Psoas muscle (tissue), 7 donors: ENCODE measurements at regions not wholly inside any gene's neighbourhood (a gene's known extent, or its start where the extent isn't known, plus 50 kb on each side); places are given as distances from the start of the nearest gene placed in this dataset.

ENCODE experiments used
- ATAC-seq, 4 donors: fragments of 200-7000 bp; cut with Tn5 transposase; one replicate each; pipeline ENCODE4 v1.9.1; 2020; ENCODE audit warnings: moderate library complexity in 3 of 4, mild to moderate bottlenecking in 2 of 4
- DNase-seq, 2 donors: peaks; one replicate each; pipeline ENCODE4 v3.0.0-alpha.2; 2020
- H3K27ac ChIP-seq: fragments of 200-600 bp; one replicate; pipeline ENCODE4 v1.8.0; 2022
- H3K27me3 ChIP-seq, 3 donors: fragments of 200-600 bp in 1 of 3; one replicate each; pipeline versions ENCODE4 v1.6.1 to v1.8.0; 2013 to 2022; ENCODE audit warnings: low read length in 2 of 3, mild to moderate bottlenecking in 2 of 3, moderate library complexity in 1 of 3; ENCODE audit not compliant: insufficient read depth in 3 of 3
- H3K36me3 ChIP-seq, 2 donors: fragments of 200-600 bp in 1 of 2; one replicate each; pipeline versions ENCODE4 v1.6.1 to v1.8.0; 2013 to 2022; ENCODE audit warnings: low read depth in 1 of 2, mild to moderate bottlenecking in 1 of 2, moderate library complexity in 1 of 2; ENCODE audit not compliant: insufficient read depth in 1 of 2
- H3K4me1 ChIP-seq: fragments of 200-600 bp; one replicate; pipeline ENCODE4 v1.8.0; 2022
- H3K4me3 ChIP-seq: fragments of 200-600 bp; one replicate; pipeline ENCODE4 v1.8.0; 2022; ENCODE audit warnings: mild to moderate bottlenecking
- H3K9me3 ChIP-seq: fragments of 200-600 bp; one replicate; pipeline ENCODE4 v1.8.0; 2022
- CTCF ChIP-seq: fragments of 200-600 bp; IDR thresholded peaks from one replicate; pipeline ENCODE4 v1.8.0; 2022; ENCODE audit warnings: antibody characterized with exemption
- WGBS, 3 donors: extraction: QIAGEN DNeasy Blood & Tissue Kit; methylation state at CpG; one replicate each; pipeline versions ENCODE4 v1.1.6 to v1.1.7; 2013; 5-methylcytosine and 5-hydroxymethylcytosine counted together
- intact Hi-C, 2 donors: fragments of 100-400 bp; cut with DNase I; formaldehyde crosslinking; loops; one replicate each; pipeline versions ENCODE4 v1.11.0 to v1.14.2; 2022
- donor health status: healthy with polysubstance abuse.
- donor health status: DM: no; HTN: no; CAD: no; lungs with moderate emphysema.
- donor health status: Bipolar disorder and iron deficiency.
- donor health status: healthy.
- donor health status: DM: yes; HTN: yes; CAD: no.
- donor health status: DM: no; HTN: no; CAD: no.
- donor health status: DM: yes; HTN: yes; CAD: no.

- intact Hi-C loops, result no loop called here
- ATAC-seq, result peak; percentile 94 to 98 (median 94)
Measured at GRCh38 chr14:76947078-76947837, 81.2 kb downstream of the IRF2BPL start.

DNA sequence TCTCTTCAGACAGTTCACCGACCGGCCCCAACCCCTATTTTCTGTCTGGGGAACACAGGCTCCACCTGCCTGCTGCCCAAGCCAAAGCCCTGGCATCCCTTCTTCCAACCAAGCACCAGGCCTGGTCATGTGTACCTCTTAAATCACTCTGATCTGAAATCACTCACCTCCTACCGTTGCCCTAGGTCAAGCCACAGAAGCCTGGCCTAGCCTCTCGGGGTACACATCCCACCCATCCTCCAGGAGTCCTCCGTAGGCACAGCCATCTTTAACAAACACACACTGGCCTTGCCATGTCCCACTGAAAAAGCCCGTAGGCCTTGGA is 81.8 kb downstream of the IRF2BPL start:
- Histone ChIP-seq H3K9me3 (no peaks in the 10 kb centered on the region), H3K36me3 (no peaks in the 10 kb centered on the region), H3K27me3 (no peaks in the 10 kb centered on the region), H3K4me3 (peak overlapping the region; percentile 35), H3K4me1 (peaks cover 36% of the 10 kb centered on the region), H3K27ac (peak overlapping the region; percentile 84)
- 53 to 67% (median 54%) methylated on average over 6 of the region's 6 CpGs for WGBS, 3 donors
- ATAC-seq (peak in 3 of 4 donors; percentile 20 to 22 (median 21)), DNase-seq (no peak)
- intact Hi-C loops, result no loop called here
- TF ChIP-seq CTCF, result no peak

More at GRCh38 chr14:76947078-76947837, 81.2 kb downstream of the IRF2BPL start:
- Histone ChIP-seq H3K9me3 (no peaks in the 10 kb centered on the region), H3K4me3 (peak overlapping the region; percentile 35), H3K27me3 (no peaks in the 10 kb centered on the region), H3K36me3 (no peaks in the 10 kb centered on the region), H3K4me1 (peaks cover 36% of the 10 kb centered on the region), H3K27ac (peak overlapping the region; percentile 84)
- TF ChIP-seq CTCF, result peak; percentile 63
- 2 to 3% (median 2%) methylated on average over 23 to 27 of the region's 28 CpGs for WGBS, 3 donors
- peak; percentile 88 to 92 for DNase-seq

- H3K27ac ChIP-seq, result no peak overlapping the region
- WGBS, 3 donors, result 84 to 91% (median 89%) methylated on average over 4 of the region's 4 CpGs
- TF ChIP-seq CTCF, result no peak
Measured at GRCh38 chr14:76943072-76943471, 85.4 kb downstream of the IRF2BPL start.

DNA sequence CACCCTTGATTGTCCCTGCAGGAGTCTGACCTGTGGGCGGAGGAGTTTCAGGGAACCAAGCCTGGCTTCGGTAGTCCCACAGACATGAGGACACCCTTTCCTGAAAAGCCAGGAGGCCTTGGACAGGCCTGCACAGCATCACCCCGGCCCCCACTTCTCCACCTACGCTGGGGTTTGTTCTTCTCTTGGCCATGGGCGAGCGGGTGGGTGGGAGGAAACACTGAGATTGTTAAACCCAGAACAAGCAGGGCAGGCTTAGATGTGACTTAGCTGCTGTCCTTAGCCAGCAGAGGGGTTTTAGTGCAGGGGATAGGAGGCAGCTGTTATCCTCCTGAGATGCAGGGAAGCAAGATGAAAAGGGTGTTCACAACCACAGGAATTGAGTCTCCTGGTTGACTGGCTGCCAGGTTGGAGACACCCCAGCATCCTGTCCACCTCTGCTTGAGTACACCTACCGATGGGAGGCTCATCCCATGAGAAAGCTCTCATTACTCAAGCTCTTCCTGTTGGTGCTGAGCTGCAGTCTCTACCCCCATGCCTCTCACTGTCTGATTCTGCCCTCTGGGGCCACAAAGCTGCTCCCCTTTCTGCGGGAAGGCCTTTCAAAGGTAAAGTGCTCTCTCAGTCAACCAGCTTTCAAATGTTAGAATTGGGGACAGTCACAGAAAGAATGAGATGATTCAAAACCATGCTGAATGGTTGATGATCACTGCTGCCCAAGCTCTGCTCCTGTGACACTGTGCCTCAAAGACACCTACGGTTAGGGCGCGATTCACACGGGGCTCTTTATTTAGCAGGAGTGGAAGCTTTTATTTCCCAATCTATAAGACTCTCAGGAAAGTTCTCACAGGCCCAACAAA is 86.3 kb downstream of the IRF2BPL start:
- Histone ChIP-seq H3K4me3 (no peak overlapping the region), H3K4me1 (peaks cover 21% of the 10 kb centered on the region), H3K27me3 (no peaks in the 10 kb centered on the region), H3K36me3 (no peaks in the 10 kb centered on the region), H3K9me3 (no peaks in the 10 kb centered on the region), H3K27ac (no peak overlapping the region)
- 56 to 65% (median 62%) methylated on average over 12 of the region's 12 CpGs for WGBS, 3 donors
- intact Hi-C loops, result no loop called here
- no peak for ATAC-seq
- no peak for TF ChIP-seq CTCF
- DNase-seq, result no peak

More at GRCh38 chr14:76943072-76943471, 85.4 kb downstream of the IRF2BPL start:
- ATAC-seq, result no peak
- Histone ChIP-seq H3K36me3 (no peaks in the 10 kb centered on the region), H3K4me1 (peaks cover 21% of the 10 kb centered on the region), H3K27me3 (no peaks in the 10 kb centered on the region), H3K9me3 (no peaks in the 10 kb centered on the region), H3K4me3 (no peak overlapping the region)
- DNase-seq, result no peak
- intact Hi-C loops, result no loop called here
